Ovary (tissue), 7 donors: ENCODE measurements at regions not wholly inside any gene's neighbourhood (a gene's known extent, or its start where the extent isn't known, plus 50 kb on each side); places are given as distances from the start of the nearest gene placed in this dataset.

Experiments used
- DNase-seq, 5 donors: peaks; one replicate each; pipeline ENCODE4 v3.0.0-alpha.2; 2019 to 2020
- H3K27ac ChIP-seq, 2 donors: fragments of 200-600 bp; one replicate each; pipeline versions ENCODE4 v1.5.1 to v1.8.0; 2019 to 2022
- H3K27me3 ChIP-seq: fragments of 200-600 bp; one replicate; pipeline ENCODE4 v1.8.0; 2022
- H3K36me3 ChIP-seq: fragments of 200-600 bp; sonication (generic); one replicate; pipeline ENCODE4 v1.5.1; 2019
- H3K4me1 ChIP-seq: one replicate; pipeline ENCODE4 v1.8.1; 2013; ENCODE audit warnings: mild to moderate bottlenecking, moderate library complexity; ENCODE audit not compliant: insufficient read depth
- H3K4me3 ChIP-seq: fragments of 200-600 bp; sonication (generic); one replicate; pipeline ENCODE4 v1.5.1; 2017
- H3K9me3 ChIP-seq, 2 donors: fragments of 200-600 bp in 1 of 2; sonication (generic) in 1 of 2; one replicate each; pipeline versions ENCODE4 v1.5.1 to v1.8.1; 2013 to 2019; ENCODE audit warnings: mild to moderate bottlenecking in 1 of 2, moderate library complexity in 1 of 2
- CTCF ChIP-seq, 3 donors: fragments of 450-650 bp in 2 of 3; fragments of 200-600 bp in 1 of 3; IDR thresholded peaks; one replicate each; pipeline versions ENCODE4 v1.5.1 to v1.8.0; 2016 to 2022; ENCODE audit warnings: antibody characterized with exemption in 3 of 3, mild to moderate bottlenecking in 1 of 3
- EP300 ChIP-seq: sonication (generic); formaldehyde crosslinking; IDR thresholded peaks from one replicate; pipeline ENCODE4 v1.6.1; 2017; ENCODE audit warnings: antibody characterized with exemption
- POLR2A ChIP-seq: fragments of 450-650 bp; IDR thresholded peaks from one replicate; pipeline ENCODE4 v1.6.1; 2017; ENCODE audit warnings: antibody characterized with exemption, mild to moderate bottlenecking, moderate library complexity
- WGBS, 3 donors: extraction: QIAGEN DNeasy Blood & Tissue Kit in 1 of 3; methylation state at CpG; one replicate each; pipeline versions ENCODE4 v1.1.5 to v1.1.7; 2013 to 2017; 5-methylcytosine and 5-hydroxymethylcytosine counted together
- intact Hi-C, 4 donors: fragments of 100-400 bp; cut with DNase I; formaldehyde crosslinking; loops; one replicate each; pipeline versions ENCODE4 v1.11.0 to v1.15.1; 2022 to 2023
- donor health status: DM: no; HTN: no; CAD: no; lungs with moderate emphysema.
- donor health status: DM: no; HTN: no; CAD: no.
- donor health status: Bipolar disorder and iron deficiency.
- donor health status: DM: no; HTN: no; CAD: no.
- donor health status: DM: yes; HTN: yes; CAD: no.

GRCh38 chr5:86875539-86875938 lies 257.8 kb downstream of the COX7C start:
- intact Hi-C loops, result no loop called here
- no peak overlapping the region for H3K4me3 ChIP-seq
- no peaks in the 10 kb centered on the region for H3K36me3 ChIP-seq
- no peak for TF ChIP-seq CTCF (IDR thresholded peaks at IDR 0.05)
- H3K27me3 ChIP-seq, result no peaks in the 10 kb centered on the region
- H3K9me3 ChIP-seq, result no peaks in the 10 kb centered on the region
- no peak overlapping the region for H3K27ac ChIP-seq
- WGBS, 3 donors, result 65 to 73% (median 73%) methylated on average over 2 of the region's 2 CpGs
- DNase-seq, result no peak
- H3K4me1 ChIP-seq, result no peaks in the 10 kb centered on the region

GRCh38 chr5:86878250-86878649 lies 260.5 kb downstream of the COX7C start:
- no peaks in the 10 kb centered on the region for H3K9me3 ChIP-seq
- TF ChIP-seq POLR2A, result no peak
- no peak for TF ChIP-seq CTCF (IDR thresholded peaks at IDR 0.05)
- no peak for TF ChIP-seq EP300
- no peak overlapping the region for H3K27ac ChIP-seq
- H3K4me1 ChIP-seq, result no peaks in the 10 kb centered on the region
- DNase-seq, result no peak
- intact Hi-C loops, result no loop called here
- H3K4me3 ChIP-seq, result no peak overlapping the region
- no peaks in the 10 kb centered on the region for H3K36me3 ChIP-seq
- no peaks in the 10 kb centered on the region for H3K27me3 ChIP-seq

- no peaks in the 10 kb centered on the region for H3K9me3 ChIP-seq
- no peak overlapping the region for H3K27ac ChIP-seq
- H3K4me3 ChIP-seq, result no peak overlapping the region
- no peaks in the 10 kb centered on the region for H3K27me3 ChIP-seq
- no peaks in the 10 kb centered on the region for H3K36me3 ChIP-seq
- TF ChIP-seq POLR2A (no peak), CTCF (IDR thresholded peaks at IDR 0.05) (no peak), EP300 (no peak)
- DNase-seq, result no peak
- intact Hi-C loops, result no loop called here
- H3K4me1 ChIP-seq, result no peaks in the 10 kb centered on the region
These were observed 261.3 kb downstream of the COX7C start for GRCh38 chr5:86879086-86879485.

GRCh38 chr5:86880344-86880743 lies 262.6 kb downstream of the COX7C start:
- no peak for DNase-seq
- Histone ChIP-seq H3K27me3 (no peaks in the 10 kb centered on the region), H3K4me3 (no peak overlapping the region), H3K27ac (no peak overlapping the region), H3K9me3 (no peaks in the 10 kb centered on the region), H3K4me1 (no peaks in the 10 kb centered on the region), H3K36me3 (no peaks in the 10 kb centered on the region)
- intact Hi-C loops, result no loop called here
- TF ChIP-seq EP300, result no peak
- WGBS, 3 donors, result 65 to 75% (median 70%) methylated on average over 4 of the region's 4 CpGs

GRCh38 chr5:86880785-86881492 lies 263.2 kb downstream of the COX7C start:
- no peaks in the 10 kb centered on the region for H3K9me3 ChIP-seq
- WGBS, 3 donors, result 47 to 57% (median 55%) methylated on average over 3 of the region's 3 CpGs
- no peak overlapping the region for H3K27ac ChIP-seq
- DNase-seq, result no peak
- H3K4me3 ChIP-seq, result no peak overlapping the region
- intact Hi-C loops, result no loop called here
- H3K36me3 ChIP-seq, result no peaks in the 10 kb centered on the region
- no peaks in the 10 kb centered on the region for H3K27me3 ChIP-seq
- TF ChIP-seq EP300, result no peak
- TF ChIP-seq CTCF (IDR thresholded peaks at IDR 0.05), result no peak
- no peak for TF ChIP-seq POLR2A
- no peaks in the 10 kb centered on the region for H3K4me1 ChIP-seq
